WTC11 (cell line): ENCODE measurements at regions not wholly inside any gene's neighbourhood (a gene's known extent, or its start where the extent isn't known, plus 50 kb on each side); places are given as distances from the start of the nearest gene placed in this dataset.

Experiments
- ATAC-seq: fragments of 200-7000 bp; cut with Tn5 transposase; 2 replicates; pipeline ENCODE4 v1.10.0; 2021; ENCODE audit warnings: mild to moderate bottlenecking, moderate library complexity
- CTCF ChIA-PET: fragments of 300-600 bp; sonication (Branson Sonifier 250); formaldehyde crosslinking; loops from one replicate; lab custom pipeline; 2021; ENCODE audit warnings: antibody characterized with exemption; lab: Charles Lee
- POLR2A ChIA-PET: fragments of 350-600 bp; sonication (Branson Sonifier 250); formaldehyde crosslinking; loops from one replicate; lab custom pipeline; 2021; ENCODE audit warnings: antibody characterized with exemption; lab: Charles Lee
- DNase-seq: peaks from one replicate; pipeline ENCODE4 v3.0.0; 2021; ENCODE audit warnings: low spot score
- H3K27ac Mint-ChIP-seq: 2 replicates; pipeline ENCODE4 v1.8.0; 2021; ENCODE audit warnings: mixed read lengths
- H3K27me3 Mint-ChIP-seq: 2 replicates; pipeline ENCODE4 v1.8.0; 2021; ENCODE audit warnings: low read depth, mild to moderate bottlenecking, moderate library complexity, mixed read lengths
- H3K36me3 Mint-ChIP-seq: 2 replicates; pipeline ENCODE4 v1.8.0; 2021; ENCODE audit warnings: mixed read lengths
- H3K4me1 Mint-ChIP-seq: 2 replicates; pipeline ENCODE4 v1.8.0; 2022; ENCODE audit warnings: mixed read lengths
- H3K4me3 Mint-ChIP-seq: 2 replicates; pipeline ENCODE4 v1.8.0; 2021; ENCODE audit warnings: mild to moderate bottlenecking, moderate library complexity, mixed read lengths
- H3K9me3 Mint-ChIP-seq: 2 replicates; pipeline ENCODE4 v1.8.0; 2021; ENCODE audit warnings: mixed read lengths
- CREB1 ChIP-seq: sonication (generic); formaldehyde crosslinking; IDR thresholded peaks from 2 replicates; pipeline ENCODE4 v1.8.0; 2023; ENCODE audit warnings: mild to moderate bottlenecking, missing genetic modification reagents
- CREM ChIP-seq: sonication (generic); formaldehyde crosslinking; IDR thresholded peaks from 2 replicates; pipeline ENCODE4 v1.8.1; 2022; ENCODE audit warnings: mild to moderate bottlenecking, missing genetic modification reagents, moderate library complexity
- KAT7 ChIP-seq: sonication (generic); formaldehyde crosslinking; IDR thresholded peaks from 2 replicates; pipeline ENCODE4 v1.8.1; 2023; ENCODE audit warnings: missing genetic modification reagents, mild to moderate bottlenecking, borderline replicate concordance
- MXD4 ChIP-seq: fragments of 250-450 bp; sonication (Bioruptor Pico); IDR thresholded peaks from 2 replicates; pipeline ENCODE4 v1.8.0; 2021; ENCODE audit warnings: mild to moderate bottlenecking, moderate library complexity, borderline replicate concordance
- MYBL2 ChIP-seq: sonication (generic); formaldehyde crosslinking; IDR thresholded peaks from 2 replicates; pipeline ENCODE4 v1.8.1; 2023; ENCODE audit warnings: mild to moderate bottlenecking, moderate library complexity, missing genetic modification reagents
- NR2C2 ChIP-seq: sonication (generic); formaldehyde crosslinking; IDR thresholded peaks from 2 replicates; pipeline ENCODE4 v1.8.0; 2022; ENCODE audit warnings: mild to moderate bottlenecking, missing genetic modification reagents
- NR3C1 ChIP-seq: sonication (generic); formaldehyde crosslinking; conservative IDR thresholded peaks from 2 replicates; pipeline ENCODE4 v1.8.1; 2023; ENCODE audit warnings: low read depth, mild to moderate bottlenecking, missing genetic modification reagents
- PRRX2 ChIP-seq: fragments of 250-450 bp; sonication (Bioruptor Pico); IDR thresholded peaks from 2 replicates; pipeline ENCODE4 v1.8.0; 2021; ENCODE audit warnings: mild to moderate bottlenecking
- SMAD3 ChIP-seq: sonication (generic); formaldehyde crosslinking; IDR thresholded peaks from 2 replicates; pipeline ENCODE4 v1.8.0; 2022; ENCODE audit warnings: missing genetic modification reagents, mild to moderate bottlenecking, borderline replicate concordance
- SOX15 ChIP-seq: fragments of 250-450 bp; sonication (Bioruptor Pico); IDR thresholded peaks from 2 replicates; pipeline ENCODE4 v1.9.0; 2021; ENCODE audit warnings: mild to moderate bottlenecking
- TP53 ChIP-seq: sonication (generic); formaldehyde crosslinking; IDR thresholded peaks from 2 replicates; pipeline ENCODE4 v1.8.1; 2023; ENCODE audit warnings: mild to moderate bottlenecking, missing genetic modification reagents
- ZNF317 ChIP-seq: sonication (generic); formaldehyde crosslinking; IDR thresholded peaks from 2 replicates; pipeline ENCODE4 v1.8.1; 2023; ENCODE audit warnings: low read depth, mild to moderate bottlenecking, moderate library complexity, missing genetic modification reagents, borderline replicate concordance
- ZNF416 ChIP-seq: fragments of 250-450 bp; sonication (Bioruptor Pico); IDR thresholded peaks from 2 replicates; pipeline ENCODE4 v1.9.0; 2021; ENCODE audit warnings: mild to moderate bottlenecking, inconsistent platforms
- TF ChIP-seq, protein P1 (sequence below): fragments of 250-450 bp; sonication (Bioruptor Pico); IDR thresholded peaks from 2 replicates; pipeline ENCODE4 v2.1.2; 2022; ENCODE audit warnings: mild to moderate bottlenecking, moderate library complexity
- TF ChIP-seq, protein P2 (sequence below): sonication (generic); formaldehyde crosslinking; IDR thresholded peaks from 2 replicates; pipeline ENCODE4 v1.8.1; 2023; ENCODE audit warnings: mild to moderate bottlenecking, moderate library complexity, missing genetic modification reagents
- TF ChIP-seq, protein P3 (sequence below): fragments of 250-450 bp; sonication (Bioruptor Pico); IDR thresholded peaks from 2 replicates; pipeline ENCODE4 v1.9.0; 2021; ENCODE audit warnings: moderate library complexity, mild to moderate bottlenecking, inconsistent platforms, borderline replicate concordance
- TF ChIP-seq, protein P4 (sequence below): sonication (generic); formaldehyde crosslinking; IDR thresholded peaks from 2 replicates; pipeline ENCODE4 v1.8.1; 2023; ENCODE audit warnings: mild to moderate bottlenecking, missing genetic modification reagents, borderline replicate concordance
- TF ChIP-seq, protein P5 (sequence below): fragments of 200-600 bp; IDR thresholded peaks from 2 replicates; pipeline ENCODE4 v1.8.0; 2022; ENCODE audit warnings: antibody characterized with exemption
- TF ChIP-seq, protein P6 (sequence below): sonication (generic); formaldehyde crosslinking; IDR thresholded peaks from 2 replicates; pipeline ENCODE4 v1.8.0; 2023; ENCODE audit warnings: mild to moderate bottlenecking, missing genetic modification reagents
- TF ChIP-seq, protein P7 (sequence below): sonication (generic); formaldehyde crosslinking; IDR thresholded peaks from 2 replicates; pipeline ENCODE4 v1.8.1; 2022; ENCODE audit warnings: mild to moderate bottlenecking, missing genetic modification reagents, moderate library complexity, borderline replicate concordance

DNA sequence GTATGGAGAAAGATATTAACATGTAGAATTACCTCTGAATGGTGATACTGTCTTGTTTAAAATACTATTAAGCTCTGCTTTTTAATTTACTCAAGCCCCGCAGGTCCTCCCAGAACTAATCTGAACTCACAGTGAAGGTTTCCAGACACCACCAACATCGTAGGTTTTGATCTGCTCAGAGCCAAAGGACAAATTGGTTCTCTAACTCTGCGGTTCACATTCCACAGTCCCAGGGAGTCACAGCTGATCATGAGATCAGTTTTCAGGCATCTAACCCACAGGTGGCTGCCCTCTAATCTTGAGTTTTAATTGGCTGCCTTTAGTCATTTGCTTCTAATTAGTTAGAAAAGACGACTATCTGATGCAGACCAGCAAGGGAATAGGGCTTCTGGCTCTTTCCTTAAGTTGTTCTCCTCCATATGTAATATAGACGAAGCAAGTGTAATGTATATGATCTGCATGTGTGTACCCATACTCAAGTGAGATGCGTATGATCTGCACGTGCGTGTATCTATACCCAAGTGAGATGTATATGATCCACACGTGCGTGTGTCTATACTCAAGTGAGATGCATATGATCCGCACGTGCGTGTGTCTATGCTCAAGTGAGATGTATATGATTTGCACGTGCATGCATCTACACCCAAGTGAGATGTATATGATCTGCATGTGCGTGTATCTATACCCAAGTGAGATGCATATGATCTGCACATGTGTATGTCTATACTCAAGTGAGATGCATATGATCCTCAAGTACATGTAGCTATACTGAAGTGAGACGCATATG, 331.5 kb upstream of the NPVF start (continued):
- TF ChIP-seq, protein P1, sequence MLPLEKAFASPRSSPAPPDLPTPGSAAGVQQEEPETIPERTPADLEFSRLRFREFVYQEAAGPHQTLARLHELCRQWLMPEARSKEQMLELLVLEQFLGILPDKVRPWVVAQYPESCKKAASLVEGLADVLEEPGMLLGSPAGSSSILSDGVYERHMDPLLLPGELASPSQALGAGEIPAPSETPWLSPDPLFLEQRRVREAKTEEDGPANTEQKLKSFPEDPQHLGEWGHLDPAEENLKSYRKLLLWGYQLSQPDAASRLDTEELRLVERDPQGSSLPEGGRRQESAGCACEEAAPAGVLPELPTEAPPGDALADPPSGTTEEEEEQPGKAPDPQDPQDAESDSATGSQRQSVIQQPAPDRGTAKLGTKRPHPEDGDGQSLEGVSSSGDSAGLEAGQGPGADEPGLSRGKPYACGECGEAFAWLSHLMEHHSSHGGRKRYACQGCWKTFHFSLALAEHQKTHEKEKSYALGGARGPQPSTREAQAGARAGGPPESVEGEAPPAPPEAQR (CRISPR knock-in tag) = no peak
- TF ChIP-seq PRRX2 (CRISPR knock-in tag) (no peak), CREB1 (CRISPR knock-in tag) (no peak), TP53 (no peak), KAT7 (CRISPR knock-in tag) (no peak), NR3C1 (no peak), SMAD3 (no peak)
- TF ChIP-seq, protein P2, sequence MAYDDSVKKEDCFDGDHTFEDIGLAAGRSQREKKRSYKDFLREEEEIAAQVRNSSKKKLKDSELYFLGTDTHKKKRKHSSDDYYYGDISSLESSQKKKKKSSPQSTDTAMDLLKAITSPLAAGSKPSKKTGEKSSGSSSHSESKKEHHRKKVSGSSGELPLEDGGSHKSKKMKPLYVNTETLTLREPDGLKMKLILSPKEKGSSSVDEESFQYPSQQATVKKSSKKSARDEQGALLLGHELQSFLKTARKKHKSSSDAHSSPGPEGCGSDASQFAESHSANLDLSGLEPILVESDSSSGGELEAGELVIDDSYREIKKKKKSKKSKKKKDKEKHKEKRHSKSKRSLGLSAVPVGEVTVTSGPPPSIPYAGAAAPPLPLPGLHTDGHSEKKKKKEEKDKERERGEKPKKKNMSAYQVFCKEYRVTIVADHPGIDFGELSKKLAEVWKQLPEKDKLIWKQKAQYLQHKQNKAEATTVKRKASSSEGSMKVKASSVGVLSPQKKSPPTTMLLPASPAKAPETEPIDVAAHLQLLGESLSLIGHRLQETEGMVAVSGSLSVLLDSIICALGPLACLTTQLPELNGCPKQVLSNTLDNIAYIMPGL (CRISPR knock-in tag) = no peak
- TF ChIP-seq, protein P3, sequence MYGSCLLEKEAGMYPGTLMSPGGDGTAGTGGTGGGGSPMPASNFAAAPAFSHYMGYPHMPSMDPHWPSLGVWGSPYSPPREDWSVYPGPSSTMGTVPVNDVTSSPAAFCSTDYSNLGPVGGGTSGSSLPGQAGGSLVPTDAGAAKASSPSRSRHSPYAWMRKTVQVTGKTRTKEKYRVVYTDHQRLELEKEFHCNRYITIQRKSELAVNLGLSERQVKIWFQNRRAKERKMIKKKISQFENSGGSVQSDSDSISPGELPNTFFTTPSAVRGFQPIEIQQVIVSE (CRISPR knock-in tag) = no peak
- TF ChIP-seq, protein P4, sequence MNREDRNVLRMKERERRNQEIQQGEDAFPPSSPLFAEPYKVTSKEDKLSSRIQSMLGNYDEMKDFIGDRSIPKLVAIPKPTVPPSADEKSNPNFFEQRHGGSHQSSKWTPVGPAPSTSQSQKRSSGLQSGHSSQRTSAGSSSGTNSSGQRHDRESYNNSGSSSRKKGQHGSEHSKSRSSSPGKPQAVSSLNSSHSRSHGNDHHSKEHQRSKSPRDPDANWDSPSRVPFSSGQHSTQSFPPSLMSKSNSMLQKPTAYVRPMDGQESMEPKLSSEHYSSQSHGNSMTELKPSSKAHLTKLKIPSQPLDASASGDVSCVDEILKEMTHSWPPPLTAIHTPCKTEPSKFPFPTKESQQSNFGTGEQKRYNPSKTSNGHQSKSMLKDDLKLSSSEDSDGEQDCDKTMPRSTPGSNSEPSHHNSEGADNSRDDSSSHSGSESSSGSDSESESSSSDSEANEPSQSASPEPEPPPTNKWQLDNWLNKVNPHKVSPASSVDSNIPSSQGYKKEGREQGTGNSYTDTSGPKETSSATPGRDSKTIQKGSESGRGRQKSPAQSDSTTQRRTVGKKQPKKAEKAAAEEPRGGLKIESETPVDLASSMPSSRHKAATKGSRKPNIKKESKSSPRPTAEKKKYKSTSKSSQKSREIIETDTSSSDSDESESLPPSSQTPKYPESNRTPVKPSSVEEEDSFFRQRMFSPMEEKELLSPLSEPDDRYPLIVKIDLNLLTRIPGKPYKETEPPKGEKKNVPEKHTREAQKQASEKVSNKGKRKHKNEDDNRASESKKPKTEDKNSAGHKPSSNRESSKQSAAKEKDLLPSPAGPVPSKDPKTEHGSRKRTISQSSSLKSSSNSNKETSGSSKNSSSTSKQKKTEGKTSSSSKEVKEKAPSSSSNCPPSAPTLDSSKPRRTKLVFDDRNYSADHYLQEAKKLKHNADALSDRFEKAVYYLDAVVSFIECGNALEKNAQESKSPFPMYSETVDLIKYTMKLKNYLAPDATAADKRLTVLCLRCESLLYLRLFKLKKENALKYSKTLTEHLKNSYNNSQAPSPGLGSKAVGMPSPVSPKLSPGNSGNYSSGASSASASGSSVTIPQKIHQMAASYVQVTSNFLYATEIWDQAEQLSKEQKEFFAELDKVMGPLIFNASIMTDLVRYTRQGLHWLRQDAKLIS (CRISPR knock-in tag) = no peak

DNA sequence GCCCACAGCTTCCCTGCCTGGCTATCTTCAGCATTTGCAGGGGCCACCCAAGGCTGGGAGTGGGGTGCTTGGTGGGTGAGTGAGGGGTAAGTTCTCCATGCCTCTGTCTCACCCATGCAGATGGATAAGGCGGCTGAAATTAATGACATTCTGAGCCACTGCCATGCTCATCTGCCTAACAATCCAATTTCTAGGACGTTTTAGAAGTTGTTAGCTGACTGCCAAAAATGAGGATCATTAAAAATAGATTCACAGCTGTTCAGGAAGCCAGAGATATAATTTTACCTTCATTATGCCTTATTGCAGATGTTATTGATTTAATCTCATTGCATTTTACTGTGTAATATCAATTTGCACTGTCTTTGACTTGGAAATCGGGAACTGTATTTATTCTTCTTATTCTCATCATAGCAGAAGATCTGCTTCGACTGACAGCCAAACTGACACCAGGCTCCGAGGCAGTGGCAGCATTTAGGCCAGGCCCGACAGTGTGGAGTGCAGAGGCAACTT, 334.4 kb upstream of the NPVF start:
- Mint-ChIP-seq H3K27ac (no peak overlapping the region), H3K27me3 (no peaks in the 10 kb centered on the region; the same call in 1 of the 2 replicates), H3K36me3 (0 out of 2 replicates have a peak, but pooled peaks cover 6% of the 10 kb centered on the region), H3K4me3 (no peak overlapping the region), H3K4me1 (no peaks in the 10 kb centered on the region), H3K9me3 (peaks cover 9% of the 10 kb centered on the region)
- POLR2A ChIA-PET = no interaction called here
- DNase-seq (no peak), ATAC-seq (no peak)
- CTCF ChIA-PET = interaction anchor here (6.4 kb wide), 1 partner anchor 304 kb away, joined by 56 read pairs; no protein-coding TSS in a partner anchor
- TF ChIP-seq MYBL2 (CRISPR knock-in tag) = no peak
- no peak for TF ChIP-seq SOX15 (CRISPR knock-in tag)
- no peak for TF ChIP-seq MXD4 (CRISPR knock-in tag)
- no peak for TF ChIP-seq ZNF317 (CRISPR knock-in tag)
- TF ChIP-seq CREM (CRISPR knock-in tag) = no peak
- TF ChIP-seq, protein P5, sequence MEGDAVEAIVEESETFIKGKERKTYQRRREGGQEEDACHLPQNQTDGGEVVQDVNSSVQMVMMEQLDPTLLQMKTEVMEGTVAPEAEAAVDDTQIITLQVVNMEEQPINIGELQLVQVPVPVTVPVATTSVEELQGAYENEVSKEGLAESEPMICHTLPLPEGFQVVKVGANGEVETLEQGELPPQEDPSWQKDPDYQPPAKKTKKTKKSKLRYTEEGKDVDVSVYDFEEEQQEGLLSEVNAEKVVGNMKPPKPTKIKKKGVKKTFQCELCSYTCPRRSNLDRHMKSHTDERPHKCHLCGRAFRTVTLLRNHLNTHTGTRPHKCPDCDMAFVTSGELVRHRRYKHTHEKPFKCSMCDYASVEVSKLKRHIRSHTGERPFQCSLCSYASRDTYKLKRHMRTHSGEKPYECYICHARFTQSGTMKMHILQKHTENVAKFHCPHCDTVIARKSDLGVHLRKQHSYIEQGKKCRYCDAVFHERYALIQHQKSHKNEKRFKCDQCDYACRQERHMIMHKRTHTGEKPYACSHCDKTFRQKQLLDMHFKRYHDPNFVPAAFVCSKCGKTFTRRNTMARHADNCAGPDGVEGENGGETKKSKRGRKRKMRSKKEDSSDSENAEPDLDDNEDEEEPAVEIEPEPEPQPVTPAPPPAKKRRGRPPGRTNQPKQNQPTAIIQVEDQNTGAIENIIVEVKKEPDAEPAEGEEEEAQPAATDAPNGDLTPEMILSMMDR = no peak
- no peak for TF ChIP-seq NR3C1
- TF ChIP-seq NR2C2 = no peak
- TF ChIP-seq, protein P6, sequence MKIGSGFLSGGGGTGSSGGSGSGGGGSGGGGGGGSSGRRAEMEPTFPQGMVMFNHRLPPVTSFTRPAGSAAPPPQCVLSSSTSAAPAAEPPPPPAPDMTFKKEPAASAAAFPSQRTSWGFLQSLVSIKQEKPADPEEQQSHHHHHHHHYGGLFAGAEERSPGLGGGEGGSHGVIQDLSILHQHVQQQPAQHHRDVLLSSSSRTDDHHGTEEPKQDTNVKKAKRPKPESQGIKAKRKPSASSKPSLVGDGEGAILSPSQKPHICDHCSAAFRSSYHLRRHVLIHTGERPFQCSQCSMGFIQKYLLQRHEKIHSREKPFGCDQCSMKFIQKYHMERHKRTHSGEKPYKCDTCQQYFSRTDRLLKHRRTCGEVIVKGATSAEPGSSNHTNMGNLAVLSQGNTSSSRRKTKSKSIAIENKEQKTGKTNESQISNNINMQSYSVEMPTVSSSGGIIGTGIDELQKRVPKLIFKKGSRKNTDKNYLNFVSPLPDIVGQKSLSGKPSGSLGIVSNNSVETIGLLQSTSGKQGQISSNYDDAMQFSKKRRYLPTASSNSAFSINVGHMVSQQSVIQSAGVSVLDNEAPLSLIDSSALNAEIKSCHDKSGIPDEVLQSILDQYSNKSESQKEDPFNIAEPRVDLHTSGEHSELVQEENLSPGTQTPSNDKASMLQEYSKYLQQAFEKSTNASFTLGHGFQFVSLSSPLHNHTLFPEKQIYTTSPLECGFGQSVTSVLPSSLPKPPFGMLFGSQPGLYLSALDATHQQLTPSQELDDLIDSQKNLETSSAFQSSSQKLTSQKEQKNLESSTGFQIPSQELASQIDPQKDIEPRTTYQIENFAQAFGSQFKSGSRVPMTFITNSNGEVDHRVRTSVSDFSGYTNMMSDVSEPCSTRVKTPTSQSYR (CRISPR knock-in tag) = no peak
- TF ChIP-seq ZNF416 (CRISPR knock-in tag) = no peak
- TF ChIP-seq, protein P7, sequence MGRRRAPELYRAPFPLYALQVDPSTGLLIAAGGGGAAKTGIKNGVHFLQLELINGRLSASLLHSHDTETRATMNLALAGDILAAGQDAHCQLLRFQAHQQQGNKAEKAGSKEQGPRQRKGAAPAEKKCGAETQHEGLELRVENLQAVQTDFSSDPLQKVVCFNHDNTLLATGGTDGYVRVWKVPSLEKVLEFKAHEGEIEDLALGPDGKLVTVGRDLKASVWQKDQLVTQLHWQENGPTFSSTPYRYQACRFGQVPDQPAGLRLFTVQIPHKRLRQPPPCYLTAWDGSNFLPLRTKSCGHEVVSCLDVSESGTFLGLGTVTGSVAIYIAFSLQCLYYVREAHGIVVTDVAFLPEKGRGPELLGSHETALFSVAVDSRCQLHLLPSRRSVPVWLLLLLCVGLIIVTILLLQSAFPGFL (CRISPR knock-in tag) = no peak
